ENCODE measurements at regions not wholly inside any gene's neighbourhood (a gene's known extent, or its start where the extent isn't known, plus 50 kb on each side); places are given as distances from the start of the nearest gene placed in this dataset.
"Not testable (repeated sequence)": the region's sequence is repeated elsewhere in the genome, so short reads cannot be mapped to it uniquely, and the experiment has no call there.

DNA sequence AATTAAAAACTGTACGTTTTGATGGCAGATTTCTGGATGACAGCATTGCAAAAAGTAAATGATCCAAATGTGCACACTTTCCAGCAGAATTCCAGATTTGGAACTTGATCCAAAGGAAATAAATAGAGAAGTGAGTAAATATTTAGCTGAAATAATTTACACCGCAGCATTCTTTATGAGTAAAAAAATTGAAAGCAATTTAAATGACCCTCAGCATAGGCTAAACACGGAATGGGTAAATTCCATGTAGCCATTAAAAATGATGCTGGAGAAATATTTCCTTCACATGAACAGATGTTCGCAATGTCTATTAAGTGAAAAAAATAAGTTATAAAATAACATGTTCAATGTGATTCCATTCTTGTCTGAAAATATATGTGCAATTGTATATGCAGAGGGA is 424.8 kb downstream of the HS3ST3B1 start:
- Histone ChIP-seq H3K36me3 (ENCODE audit: control insufficient read depth, insufficient read depth, low read length) (no peaks in the 10 kb centered on the region), H3K27ac (ENCODE audit: low read depth, low read length, severe bottlenecking) (no peak overlapping the region), H3K9me3 (ENCODE audit: control insufficient read depth, low read length) (no peaks in the 10 kb centered on the region), H3K4me3 (ENCODE audit: extremely low read depth, insufficient read depth, low read length, poor library complexity, severe bottlenecking) (no peak overlapping the region), H3K4me1 (ENCODE audit: control insufficient read depth, insufficient read depth, low read length, poor library complexity, severe bottlenecking) (no peaks in the 10 kb centered on the region)
- WGBS, 2 experiments (ENCODE audit: insufficient coverage in 2 of 2): 60% methylated on average over 1 of the region's 4 CpGs; no CpG with 5 or more reads in 1 of the 2 experiments

DNA sequence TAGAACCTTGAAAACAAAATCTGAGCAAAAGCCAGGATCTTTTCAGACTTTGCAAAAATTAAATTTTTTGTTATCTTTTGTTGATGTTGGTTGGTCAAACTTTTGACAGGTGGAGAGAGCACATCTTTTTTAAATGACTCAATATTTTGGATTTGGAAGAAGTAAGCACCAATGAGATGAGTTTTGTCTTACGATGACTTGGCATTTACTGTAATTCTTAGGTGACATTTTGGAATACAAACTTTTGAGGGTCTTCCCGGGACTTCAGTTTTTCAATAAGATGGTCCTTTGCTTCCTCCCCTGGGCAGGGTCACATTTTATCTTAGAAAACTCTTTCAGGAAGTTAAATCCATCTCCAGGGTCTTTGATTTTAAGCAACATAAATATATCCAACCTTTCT is 423.9 kb downstream of the HS3ST3B1 start:
- Histone ChIP-seq H3K9me3 (ENCODE audit: control insufficient read depth, low read length) (no peaks in the 10 kb centered on the region), H3K27ac (ENCODE audit: low read depth, low read length, severe bottlenecking) (no peak overlapping the region), H3K36me3 (ENCODE audit: control insufficient read depth, insufficient read depth, low read length) (no peaks in the 10 kb centered on the region), H3K4me3 (ENCODE audit: extremely low read depth, insufficient read depth, low read length, poor library complexity, severe bottlenecking) (no peak overlapping the region), H3K4me1 (ENCODE audit: control insufficient read depth, insufficient read depth, low read length, poor library complexity, severe bottlenecking) (no peaks in the 10 kb centered on the region)
- WGBS, 2 experiments (ENCODE audit: insufficient coverage in 2 of 2): 100% methylated on average over 1 of the region's 2 CpGs

DNA sequence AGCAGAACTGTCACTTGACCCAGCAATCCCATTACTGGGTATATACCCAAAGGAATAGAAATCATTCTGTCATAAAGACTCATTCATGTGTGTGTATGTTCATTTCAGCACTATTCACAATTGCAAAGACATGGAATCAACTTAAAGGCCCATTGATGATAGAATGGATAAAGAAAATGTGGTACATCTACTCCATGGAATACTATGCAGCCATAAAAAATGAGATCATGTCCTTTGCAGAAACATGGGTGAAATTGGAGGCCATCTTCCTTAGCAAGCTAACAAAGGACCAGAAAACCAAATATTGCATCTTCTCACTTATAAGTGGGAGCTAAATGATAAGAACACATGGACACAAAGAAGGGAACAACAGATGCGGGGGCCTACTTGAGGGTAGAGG is 422.5 kb downstream of the HS3ST3B1 start:
- not testable (repeated sequence) for H3K27ac ChIP-seq (ENCODE audit: low read depth, low read length, severe bottlenecking); H3K4me1 ChIP-seq (ENCODE audit: control insufficient read depth, insufficient read depth, low read length, poor library complexity, severe bottlenecking); H3K9me3 ChIP-seq (ENCODE audit: control insufficient read depth, low read length); H3K36me3 ChIP-seq (ENCODE audit: control insufficient read depth, insufficient read depth, low read length); H3K4me3 ChIP-seq (ENCODE audit: extremely low read depth, insufficient read depth, low read length, poor library complexity, severe bottlenecking)
- 100% methylated on average over 1 of the region's 1 CpG; no CpG with 5 or more reads in 1 of the 2 experiments for WGBS, 2 experiments (ENCODE audit: insufficient coverage in 2 of 2)

DNA sequence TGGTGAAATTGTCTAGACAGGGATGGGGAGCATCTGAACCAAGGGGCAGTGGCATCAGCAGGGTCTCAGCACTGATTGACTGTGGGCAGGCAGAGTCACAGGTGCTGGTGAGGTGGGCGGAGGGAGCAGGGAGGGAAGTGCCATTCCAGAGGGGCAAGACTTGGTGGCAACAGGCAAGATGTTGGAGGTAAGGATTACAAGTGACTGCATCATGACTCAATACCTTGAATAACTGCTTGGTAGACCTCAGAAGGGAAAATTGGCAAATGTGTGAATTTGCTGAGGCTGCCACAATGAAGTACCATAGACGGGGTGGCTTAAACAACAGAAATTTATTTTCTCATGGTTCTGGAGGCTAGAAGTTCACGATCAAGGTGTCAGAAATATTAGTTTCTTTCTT is 419.1 kb downstream of the HS3ST3B1 start:
- Histone ChIP-seq H3K36me3 (ENCODE audit: control insufficient read depth, insufficient read depth, low read length) (no peaks in the 10 kb centered on the region), H3K4me3 (ENCODE audit: extremely low read depth, insufficient read depth, low read length, poor library complexity, severe bottlenecking) (no peak overlapping the region), H3K27ac (ENCODE audit: low read depth, low read length, severe bottlenecking) (no peak overlapping the region), H3K4me1 (ENCODE audit: control insufficient read depth, insufficient read depth, low read length, poor library complexity, severe bottlenecking) (no peaks in the 10 kb centered on the region), H3K9me3 (ENCODE audit: control insufficient read depth, low read length) (no peaks in the 10 kb centered on the region)
- WGBS, 2 experiments (ENCODE audit: insufficient coverage in 2 of 2): 94 to 100% methylated on average over 1 to 2 of the region's 3 CpGs

DNA sequence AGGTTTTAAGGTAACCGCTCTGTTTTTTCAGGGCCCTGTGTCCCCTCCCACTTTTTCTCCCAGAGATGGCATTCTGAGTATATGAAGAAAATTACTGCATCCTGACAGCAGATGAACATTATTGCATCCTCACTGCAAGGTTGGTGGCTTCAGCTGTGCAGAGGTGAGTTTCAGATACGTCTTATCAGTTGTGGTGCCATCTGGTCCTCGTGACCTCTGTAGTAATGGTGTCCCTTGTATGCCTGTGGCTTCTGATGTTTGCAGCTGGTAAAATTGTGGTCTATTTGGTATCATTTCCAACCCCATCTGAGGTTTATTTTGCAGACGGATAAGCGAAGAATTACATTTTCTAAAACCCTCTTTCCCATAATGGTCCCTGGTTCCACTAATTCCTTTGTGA is 417.0 kb downstream of the HS3ST3B1 start:
- Histone ChIP-seq H3K27ac (ENCODE audit: low read depth, low read length, severe bottlenecking) (no peak overlapping the region), H3K4me3 (ENCODE audit: extremely low read depth, insufficient read depth, low read length, poor library complexity, severe bottlenecking) (no peak overlapping the region), H3K4me1 (ENCODE audit: control insufficient read depth, insufficient read depth, low read length, poor library complexity, severe bottlenecking) (no peaks in the 10 kb centered on the region), H3K36me3 (ENCODE audit: control insufficient read depth, insufficient read depth, low read length) (no peaks in the 10 kb centered on the region), H3K9me3 (ENCODE audit: control insufficient read depth, low read length) (no peaks in the 10 kb centered on the region)
- WGBS, 2 experiments (ENCODE audit: insufficient coverage in 2 of 2): 100% methylated on average over 2 of the region's 5 CpGs; no CpG with 5 or more reads in 1 of the 2 experiments

- Histone ChIP-seq H3K4me3 (ENCODE audit: extremely low read depth, insufficient read depth, low read length, poor library complexity, severe bottlenecking) (no peak overlapping the region), H3K9me3 (ENCODE audit: control insufficient read depth, low read length) (no peaks in the 10 kb centered on the region), H3K27ac (ENCODE audit: low read depth, low read length, severe bottlenecking) (no peak overlapping the region), H3K36me3 (ENCODE audit: control insufficient read depth, insufficient read depth, low read length) (no peaks in the 10 kb centered on the region), H3K4me1 (ENCODE audit: control insufficient read depth, insufficient read depth, low read length, poor library complexity, severe bottlenecking) (no peaks in the 10 kb centered on the region)
Measured at GRCh38 chr17:14715561-14715960, 414.7 kb downstream of the HS3ST3B1 start.

- H3K9me3 ChIP-seq (ENCODE audit: control insufficient read depth, low read length): no peaks in the 10 kb centered on the region
- no CpG with 5 or more reads among the region's 1 CpG for WGBS, 2 experiments (ENCODE audit: insufficient coverage in 2 of 2)
- no peak overlapping the region for H3K4me3 ChIP-seq (ENCODE audit: extremely low read depth, insufficient read depth, low read length, poor library complexity, severe bottlenecking)
- H3K36me3 ChIP-seq (ENCODE audit: control insufficient read depth, insufficient read depth, low read length): no peaks in the 10 kb centered on the region
- no peaks in the 10 kb centered on the region for H3K4me1 ChIP-seq (ENCODE audit: control insufficient read depth, insufficient read depth, low read length, poor library complexity, severe bottlenecking)
- H3K27ac ChIP-seq (ENCODE audit: low read depth, low read length, severe bottlenecking): no peak overlapping the region
Measured at GRCh38 chr17:14712611-14713021, 411.7 kb downstream of the HS3ST3B1 start.

DNA sequence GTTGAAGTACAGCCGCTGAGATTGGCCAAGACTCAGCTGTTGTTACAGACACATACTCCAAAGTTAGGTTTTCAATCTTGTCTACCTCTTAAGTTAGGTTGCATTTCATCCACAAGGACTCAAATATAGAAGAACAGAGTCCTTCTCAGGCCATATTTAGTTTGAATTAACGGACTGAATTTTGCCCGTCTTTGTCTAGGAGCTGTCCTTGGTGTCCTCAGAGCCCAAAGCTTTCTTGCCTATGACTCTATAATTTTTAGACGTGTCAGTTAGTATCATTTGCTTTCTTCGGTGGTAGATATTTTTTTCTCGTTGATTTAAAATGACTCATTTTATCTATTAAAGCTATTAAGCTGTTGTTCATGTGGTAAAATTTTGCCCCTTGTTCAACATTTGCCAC is 403.2 kb downstream of the HS3ST3B1 start:
- Histone ChIP-seq H3K36me3 (ENCODE audit: control insufficient read depth, insufficient read depth, low read length) (no peaks in the 10 kb centered on the region), H3K4me1 (ENCODE audit: control insufficient read depth, insufficient read depth, low read length, poor library complexity, severe bottlenecking) (no peaks in the 10 kb centered on the region), H3K27ac (ENCODE audit: low read depth, low read length, severe bottlenecking) (no peak overlapping the region), H3K9me3 (ENCODE audit: control insufficient read depth, low read length) (no peaks in the 10 kb centered on the region), H3K4me3 (ENCODE audit: extremely low read depth, insufficient read depth, low read length, poor library complexity, severe bottlenecking) (no peak overlapping the region)
- 95 to 100% methylated on average over 3 to 4 of the region's 6 CpGs for WGBS, 2 experiments (ENCODE audit: insufficient coverage in 2 of 2)

DNA sequence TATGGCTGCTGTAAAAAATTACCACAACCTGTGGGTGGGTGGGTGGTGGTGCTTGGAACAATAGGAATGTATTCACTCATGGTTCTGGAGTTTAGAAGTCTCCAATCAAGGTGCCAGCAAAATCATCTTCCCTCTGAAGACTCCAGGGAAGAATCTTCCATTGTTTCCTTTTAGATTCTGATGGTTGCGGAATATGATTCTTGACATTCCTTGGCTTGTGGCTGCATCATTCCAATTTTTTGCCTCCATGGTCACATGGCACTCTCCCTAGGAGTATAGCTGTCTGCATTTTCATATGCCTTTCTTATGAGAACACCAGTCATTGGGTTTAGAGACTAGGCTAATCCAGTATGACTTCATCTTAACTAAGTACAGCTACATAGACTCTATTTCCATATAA is 401.0 kb downstream of the HS3ST3B1 start:
- Histone ChIP-seq H3K4me1 (ENCODE audit: control insufficient read depth, insufficient read depth, low read length, poor library complexity, severe bottlenecking) (no peaks in the 10 kb centered on the region), H3K36me3 (ENCODE audit: control insufficient read depth, insufficient read depth, low read length) (no peaks in the 10 kb centered on the region), H3K4me3 (ENCODE audit: extremely low read depth, insufficient read depth, low read length, poor library complexity, severe bottlenecking) (no peak overlapping the region), H3K9me3 (ENCODE audit: control insufficient read depth, low read length) (no peaks in the 10 kb centered on the region), H3K27ac (ENCODE audit: low read depth, low read length, severe bottlenecking) (no peak overlapping the region)
- 100% methylated on average over 1 of the region's 1 CpG; no CpG with 5 or more reads in 1 of the 2 experiments for WGBS, 2 experiments (ENCODE audit: insufficient coverage in 2 of 2)

DNA sequence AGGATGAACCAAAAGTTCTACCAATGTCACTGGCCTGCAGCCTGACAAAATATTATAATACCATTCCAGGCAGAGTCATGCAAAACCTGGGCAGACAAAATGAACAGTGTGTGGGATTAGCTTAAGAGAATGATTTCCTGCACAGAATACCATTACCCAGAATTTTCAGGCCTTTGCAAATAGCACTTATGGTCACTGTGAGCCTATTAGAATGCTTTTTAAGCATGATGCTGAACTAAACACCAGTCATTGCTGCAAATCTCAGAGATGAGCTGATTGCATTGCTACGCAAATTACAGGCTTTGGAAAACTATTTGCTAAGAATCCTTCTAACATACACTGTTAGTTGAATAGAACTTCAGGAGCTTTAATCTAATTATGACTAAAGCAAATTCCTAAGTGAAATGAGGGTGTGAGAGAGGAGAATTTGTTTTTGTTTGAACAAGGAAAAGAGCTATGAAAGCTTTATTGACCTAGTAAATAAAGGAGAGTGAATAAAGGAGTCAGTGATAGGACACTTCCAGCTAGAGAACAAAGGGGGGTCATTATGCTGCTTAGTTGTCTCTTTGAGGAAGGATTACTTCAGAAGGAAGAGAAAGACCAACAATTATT is 398.8 kb downstream of the HS3ST3B1 start:
- WGBS, 2 experiments (ENCODE audit: insufficient coverage in 2 of 2): 83% methylated on average over 1 of the region's 1 CpG; no CpG with 5 or more reads in 1 of the 2 experiments
- Histone ChIP-seq H3K27ac (ENCODE audit: low read depth, low read length, severe bottlenecking) (no peak overlapping the region), H3K4me3 (ENCODE audit: extremely low read depth, insufficient read depth, low read length, poor library complexity, severe bottlenecking) (no peak overlapping the region), H3K36me3 (ENCODE audit: control insufficient read depth, insufficient read depth, low read length) (no peaks in the 10 kb centered on the region), H3K9me3 (ENCODE audit: control insufficient read depth, low read length) (no peaks in the 10 kb centered on the region), H3K4me1 (ENCODE audit: control insufficient read depth, insufficient read depth, low read length, poor library complexity, severe bottlenecking) (no peaks in the 10 kb centered on the region)

GRCh38 chr17:14693382-14693781 is 392.5 kb downstream of the HS3ST3B1 start:
- no CpG with 5 or more reads among the region's 1 CpG for WGBS, 2 experiments (ENCODE audit: insufficient coverage in 2 of 2)
- Histone ChIP-seq H3K4me1 (ENCODE audit: control insufficient read depth, insufficient read depth, low read length, poor library complexity, severe bottlenecking) (no peaks in the 10 kb centered on the region), H3K36me3 (ENCODE audit: control insufficient read depth, insufficient read depth, low read length) (no peaks in the 10 kb centered on the region), H3K9me3 (ENCODE audit: control insufficient read depth, low read length) (no peaks in the 10 kb centered on the region), H3K27ac (ENCODE audit: low read depth, low read length, severe bottlenecking) (no peak overlapping the region), H3K4me3 (ENCODE audit: extremely low read depth, insufficient read depth, low read length, poor library complexity, severe bottlenecking) (no peak overlapping the region)

Data from mesodermal cell (in vitro differentiated cells).